ENCODE measurements at regions not wholly inside any gene's neighbourhood (a gene's known extent, or its start where the extent isn't known, plus 50 kb on each side); places are given as distances from the start of the nearest gene placed in this dataset.

- Histone ChIP-seq H3K4ac (ENCODE audit: low read length) (no peak overlapping the region), H3K36me3 (replicated peaks in 1 of 2; ENCODE audit: control insufficient read depth in 2 of 2, insufficient read depth in 2 of 2, low read length in 2 of 2) (no peaks in the 10 kb centered on the region), H3K27ac (replicated peaks; ENCODE audit: low read length) (no peak overlapping the region), H3K18ac (ENCODE audit: low read length) (no peak overlapping the region), H2BK5ac (ENCODE audit: low read length) (no peak overlapping the region), H3K9ac (ENCODE audit: low read depth, low read length, poor library complexity) (no peak overlapping the region), H3K27me3 (ENCODE audit: control insufficient read depth in 3 of 3, insufficient read depth in 3 of 3, low read depth in 1 of 3, low read length in 3 of 3) (no peaks in the 10 kb centered on the region), H3K4me1 (ENCODE audit: control insufficient read depth in 2 of 2, insufficient read depth in 1 of 2, low read depth in 1 of 2, low read length in 2 of 2) (peaks cover 0 to 2% of the 10 kb centered on the region in 2 donors), H2BK12ac (ENCODE audit: low read length) (no peak overlapping the region), H4K91ac (ENCODE audit: low read depth, low read length, poor library complexity) (no peak overlapping the region), H3K14ac (ENCODE audit: low read length) (no peak overlapping the region), H4K8ac (ENCODE audit: low read depth, low read length) (no peak overlapping the region), H3K4me2 (ENCODE audit: insufficient read depth, low read length, poor library complexity, severe bottlenecking) (no peak overlapping the region), H3K9me3 (replicated peaks in 1 of 2; ENCODE audit: control insufficient read depth in 2 of 2, insufficient read depth in 1 of 2, low read depth in 1 of 2, low read length in 2 of 2) (no peaks in the 10 kb centered on the region), H3K4me3 (ENCODE audit: low read length in 2 of 2) (no peak overlapping the region), H3K79me1 (ENCODE audit: low read depth, low read length) (no peaks in the 10 kb centered on the region), H2BK15ac (ENCODE audit: low read length) (no peak overlapping the region), H2AFZ (ENCODE audit: low read length) (peak overlapping the region; percentile 68), H3K23ac (ENCODE audit: low read depth, low read length, poor library complexity) (no peak overlapping the region), H2AK5ac (ENCODE audit: low read depth, low read length) (no peak overlapping the region), H2BK120ac (ENCODE audit: low read depth, low read length) (no peak overlapping the region)
- no peak for DNase-seq (ENCODE audit: low spot score)
Observed at GRCh38 chr1:199002661-199003060, 363.8 kb downstream of the PTPRC start.

GRCh38 chr1:199007423-199007822 is 368.6 kb downstream of the PTPRC start:
- Histone ChIP-seq H2AK5ac (ENCODE audit: low read depth, low read length) (no peak overlapping the region), H3K18ac (ENCODE audit: low read length) (no peak overlapping the region), H2BK120ac (ENCODE audit: low read depth, low read length) (no peak overlapping the region), H3K4me2 (ENCODE audit: insufficient read depth, low read length, poor library complexity, severe bottlenecking) (no peak overlapping the region), H3K4me3 (ENCODE audit: low read length in 2 of 2) (no peak overlapping the region), H3K27ac (replicated peaks; ENCODE audit: low read length) (no peak overlapping the region), H3K4ac (ENCODE audit: low read length) (no peak overlapping the region), H4K8ac (ENCODE audit: low read depth, low read length) (no peak overlapping the region), H2AFZ (ENCODE audit: low read length) (no peak overlapping the region), H3K14ac (ENCODE audit: low read length) (no peak overlapping the region), H3K9me3 (replicated peaks in 1 of 2; ENCODE audit: control insufficient read depth in 2 of 2, insufficient read depth in 1 of 2, low read depth in 1 of 2, low read length in 2 of 2) (no peaks in the 10 kb centered on the region), H2BK5ac (ENCODE audit: low read length) (no peak overlapping the region), H3K23ac (ENCODE audit: low read depth, low read length, poor library complexity) (no peak overlapping the region), H3K4me1 (ENCODE audit: control insufficient read depth in 2 of 2, insufficient read depth in 1 of 2, low read depth in 1 of 2, low read length in 2 of 2) (peaks cover 0 to 2% of the 10 kb centered on the region in 2 donors), H3K79me1 (ENCODE audit: low read depth, low read length) (no peaks in the 10 kb centered on the region), H2BK12ac (ENCODE audit: low read length) (no peak overlapping the region), H2BK15ac (ENCODE audit: low read length) (no peak overlapping the region), H4K91ac (ENCODE audit: low read depth, low read length, poor library complexity) (no peak overlapping the region), H3K36me3 (replicated peaks in 1 of 2; ENCODE audit: control insufficient read depth in 2 of 2, insufficient read depth in 2 of 2, low read length in 2 of 2) (no peaks in the 10 kb centered on the region), H3K9ac (ENCODE audit: low read depth, low read length, poor library complexity) (no peak overlapping the region), H3K27me3 (ENCODE audit: control insufficient read depth in 3 of 3, insufficient read depth in 3 of 3, low read depth in 1 of 3, low read length in 3 of 3) (no peaks in the 10 kb centered on the region)
- no CpG with 5 or more reads among the region's 2 CpGs for WGBS, 2 donors (ENCODE audit: extremely low coverage in 2 of 2, insufficient read length in 2 of 2, insufficient replicate concordance in 1 of 2)
- DNase-seq (ENCODE audit: low spot score) = no peak

- Histone ChIP-seq H2BK120ac (ENCODE audit: low read depth, low read length) (no peak overlapping the region), H3K79me1 (ENCODE audit: low read depth, low read length) (no peaks in the 10 kb centered on the region), H3K9ac (ENCODE audit: low read depth, low read length, poor library complexity) (no peak overlapping the region), H4K91ac (ENCODE audit: low read depth, low read length, poor library complexity) (no peak overlapping the region), H3K4me2 (ENCODE audit: insufficient read depth, low read length, poor library complexity, severe bottlenecking) (no peak overlapping the region), H2BK5ac (ENCODE audit: low read length) (no peak overlapping the region), H2AFZ (ENCODE audit: low read length) (no peak overlapping the region), H3K18ac (ENCODE audit: low read length) (no peak overlapping the region), H3K27ac (replicated peaks; ENCODE audit: low read length) (no peak overlapping the region), H3K4ac (ENCODE audit: low read length) (no peak overlapping the region), H2BK15ac (ENCODE audit: low read length) (no peak overlapping the region), H3K23ac (ENCODE audit: low read depth, low read length, poor library complexity) (no peak overlapping the region), H3K9me3 (replicated peaks in 1 of 2; ENCODE audit: control insufficient read depth in 2 of 2, insufficient read depth in 1 of 2, low read depth in 1 of 2, low read length in 2 of 2) (no peaks in the 10 kb centered on the region), H2BK12ac (ENCODE audit: low read length) (no peak overlapping the region), H3K4me3 (ENCODE audit: low read length in 2 of 2) (no peak overlapping the region), H3K4me1 (ENCODE audit: control insufficient read depth in 2 of 2, insufficient read depth in 1 of 2, low read depth in 1 of 2, low read length in 2 of 2) (no peaks in the 10 kb centered on the region), H3K27me3 (ENCODE audit: control insufficient read depth in 3 of 3, insufficient read depth in 3 of 3, low read depth in 1 of 3, low read length in 3 of 3) (no peaks in the 10 kb centered on the region), H2AK5ac (ENCODE audit: low read depth, low read length) (no peak overlapping the region), H3K14ac (ENCODE audit: low read length) (no peak overlapping the region), H3K36me3 (replicated peaks in 1 of 2; ENCODE audit: control insufficient read depth in 2 of 2, insufficient read depth in 2 of 2, low read length in 2 of 2) (no peaks in the 10 kb centered on the region), H4K8ac (ENCODE audit: low read depth, low read length) (no peak overlapping the region)
- no peak for DNase-seq (ENCODE audit: low spot score)
- no CpG with 5 or more reads among the region's 5 CpGs for WGBS, 2 donors (ENCODE audit: extremely low coverage in 2 of 2, insufficient read length in 2 of 2, insufficient replicate concordance in 1 of 2)
Observed at GRCh38 chr1:199009447-199009846, 370.6 kb downstream of the PTPRC start.

- no peak overlapping the region for H2BK15ac ChIP-seq (ENCODE audit: low read length)
- H3K36me3 ChIP-seq (replicated peaks in 1 of 2; ENCODE audit: control insufficient read depth in 2 of 2, insufficient read depth in 2 of 2, low read length in 2 of 2) = no peaks in the 10 kb centered on the region
- no peak overlapping the region for H3K4me3 ChIP-seq (ENCODE audit: low read length in 2 of 2)
- no peak overlapping the region for H2AK5ac ChIP-seq (ENCODE audit: low read depth, low read length)
- no peak overlapping the region for H3K4ac ChIP-seq (ENCODE audit: low read length)
- no peaks in the 10 kb centered on the region for H3K27me3 ChIP-seq (ENCODE audit: control insufficient read depth in 3 of 3, insufficient read depth in 3 of 3, low read depth in 1 of 3, low read length in 3 of 3)
- H3K14ac ChIP-seq (ENCODE audit: low read length) = no peak overlapping the region
- no peak overlapping the region for H4K91ac ChIP-seq (ENCODE audit: low read depth, low read length, poor library complexity)
- H2AFZ ChIP-seq (ENCODE audit: low read length) = no peak overlapping the region
- no peak overlapping the region for H4K8ac ChIP-seq (ENCODE audit: low read depth, low read length)
- H3K18ac ChIP-seq (ENCODE audit: low read length) = no peak overlapping the region
- no peak overlapping the region for H3K4me2 ChIP-seq (ENCODE audit: insufficient read depth, low read length, poor library complexity, severe bottlenecking)
- H3K23ac ChIP-seq (ENCODE audit: low read depth, low read length, poor library complexity) = no peak overlapping the region
- no peaks in the 10 kb centered on the region for H3K79me1 ChIP-seq (ENCODE audit: low read depth, low read length)
- DNase-seq (ENCODE audit: low spot score) = no peak
- H3K9ac ChIP-seq (ENCODE audit: low read depth, low read length, poor library complexity) = no peak overlapping the region
- H3K27ac ChIP-seq (replicated peaks; ENCODE audit: low read length) = no peak overlapping the region
- no peak overlapping the region for H2BK5ac ChIP-seq (ENCODE audit: low read length)
- H3K9me3 ChIP-seq (replicated peaks in 1 of 2; ENCODE audit: control insufficient read depth in 2 of 2, insufficient read depth in 1 of 2, low read depth in 1 of 2, low read length in 2 of 2) = no peaks in the 10 kb centered on the region
- H2BK12ac ChIP-seq (ENCODE audit: low read length) = no peak overlapping the region
- H3K4me1 ChIP-seq (ENCODE audit: control insufficient read depth in 2 of 2, insufficient read depth in 1 of 2, low read depth in 1 of 2, low read length in 2 of 2) = no peaks in the 10 kb centered on the region
- H2BK120ac ChIP-seq (ENCODE audit: low read depth, low read length) = no peak overlapping the region
- no CpG with 5 or more reads among the region's 4 CpGs for WGBS, 2 donors (ENCODE audit: extremely low coverage in 2 of 2, insufficient read length in 2 of 2, insufficient replicate concordance in 1 of 2)
Observed at GRCh38 chr1:199010492-199010891, 371.7 kb downstream of the PTPRC start.
